ENCODE measurements at regions not wholly inside any gene's neighbourhood (a gene's known extent, or its start where the extent isn't known, plus 50 kb on each side); places are given as distances from the start of the nearest gene placed in this dataset.

- H3K36me3 ChIP-seq (ENCODE audit: control insufficient read depth, insufficient read depth, low read length) = no peaks in the 10 kb centered on the region
- no peak overlapping the region for H3K4me3 ChIP-seq (replicated peaks in 1 of 4; ENCODE audit: control extremely low read depth in 1 of 4, insufficient read depth in 1 of 4, low read depth in 3 of 4, low read length in 4 of 4)
- no peak overlapping the region for H3K4me2 ChIP-seq (ENCODE audit: extremely low read depth, insufficient read depth, low read length)
- H2AFZ ChIP-seq (ENCODE audit: low read length) = no peak overlapping the region
- no peak for DNase-seq (ENCODE audit: low read depth in 2 of 2)
- H3K9me3 ChIP-seq (ENCODE audit: control insufficient read depth, insufficient read depth, low read depth, low read length) = no peaks in the 10 kb centered on the region
- no peak overlapping the region for H3K27ac ChIP-seq (ENCODE audit: insufficient read depth, low read length)
- H3K9ac ChIP-seq (ENCODE audit: insufficient read depth, low read length) = no peak overlapping the region
- H3K4me1 ChIP-seq (ENCODE audit: control insufficient read depth, extremely low read depth, insufficient read depth, low read length) = no peaks in the 10 kb centered on the region
- H3K79me2 ChIP-seq (ENCODE audit: control insufficient read depth, insufficient read depth, low read length) = no peaks in the 10 kb centered on the region
- H4K20me1 ChIP-seq (ENCODE audit: control insufficient read depth, extremely low read depth, insufficient read depth, low read length) = no peaks in the 10 kb centered on the region
- TF ChIP-seq EZH2 (IDR thresholded peaks at IDR 0.05; ENCODE audit: low read length, missing control alignments) (no peak), CTCF (conservative IDR thresholded peaks at IDR 0.05 in 1 of 2, IDR thresholded peaks at IDR 0.05 in 1 of 2; ENCODE audit: low read depth in 1 of 2, low read length in 2 of 2) (no peak)
- H3K27me3 ChIP-seq (ENCODE audit: control insufficient read depth, insufficient read depth, low read length) = no peaks in the 10 kb centered on the region
Observed at GRCh38 chr5:158611581-158611980, 488.1 kb downstream of the EBF1 start.

- no peak overlapping the region for H3K9ac ChIP-seq (ENCODE audit: insufficient read depth, low read length)
Observed at GRCh38 chr5:158610051-158610415, 489.7 kb downstream of the EBF1 start.

GRCh38 chr5:158609333-158610050 lies 490.2 kb downstream of the EBF1 start:
- Histone ChIP-seq H3K27ac (ENCODE audit: insufficient read depth, low read length) (no peak overlapping the region), H3K27me3 (ENCODE audit: control insufficient read depth, insufficient read depth, low read length) (no peaks in the 10 kb centered on the region), H3K4me1 (ENCODE audit: control insufficient read depth, extremely low read depth, insufficient read depth, low read length) (no peaks in the 10 kb centered on the region), H3K9me3 (ENCODE audit: control insufficient read depth, insufficient read depth, low read depth, low read length) (no peaks in the 10 kb centered on the region), H2AFZ (ENCODE audit: low read length) (peak overlapping the region; percentile 32), H3K4me2 (ENCODE audit: extremely low read depth, insufficient read depth, low read length) (no peak overlapping the region), H3K79me2 (ENCODE audit: control insufficient read depth, insufficient read depth, low read length) (no peaks in the 10 kb centered on the region), H4K20me1 (ENCODE audit: control insufficient read depth, extremely low read depth, insufficient read depth, low read length) (no peaks in the 10 kb centered on the region), H3K9ac (ENCODE audit: insufficient read depth, low read length) (no peak overlapping the region), H3K4me3 (replicated peaks in 1 of 4; ENCODE audit: control extremely low read depth in 1 of 4, insufficient read depth in 1 of 4, low read depth in 3 of 4, low read length in 4 of 4) (no peak overlapping the region), H3K36me3 (ENCODE audit: control insufficient read depth, insufficient read depth, low read length) (no peaks in the 10 kb centered on the region)
- DNase-seq (ENCODE audit: low read depth in 2 of 2) = peak in 1 of 2 donors; percentile 73
- TF ChIP-seq EZH2 (IDR thresholded peaks at IDR 0.05; ENCODE audit: low read length, missing control alignments) = no peak
- TF ChIP-seq CTCF (conservative IDR thresholded peaks at IDR 0.05 in 1 of 2, IDR thresholded peaks at IDR 0.05 in 1 of 2; ENCODE audit: low read depth in 1 of 2, low read length in 2 of 2) = no peak

More at GRCh38 chr5:158610051-158610415, 489.7 kb downstream of the EBF1 start:
- TF ChIP-seq EZH2 (IDR thresholded peaks at IDR 0.05; ENCODE audit: low read length, missing control alignments) (no peak), CTCF (conservative IDR thresholded peaks at IDR 0.05 in 1 of 2, IDR thresholded peaks at IDR 0.05 in 1 of 2; ENCODE audit: low read depth in 1 of 2, low read length in 2 of 2) (no peak)
- Histone ChIP-seq H3K4me1 (ENCODE audit: control insufficient read depth, extremely low read depth, insufficient read depth, low read length) (no peaks in the 10 kb centered on the region), H3K36me3 (ENCODE audit: control insufficient read depth, insufficient read depth, low read length) (no peaks in the 10 kb centered on the region), H3K27ac (ENCODE audit: insufficient read depth, low read length) (no peak overlapping the region), H4K20me1 (ENCODE audit: control insufficient read depth, extremely low read depth, insufficient read depth, low read length) (no peaks in the 10 kb centered on the region), H3K9me3 (ENCODE audit: control insufficient read depth, insufficient read depth, low read depth, low read length) (no peaks in the 10 kb centered on the region), H3K4me3 (replicated peaks in 1 of 4; ENCODE audit: control extremely low read depth in 1 of 4, insufficient read depth in 1 of 4, low read depth in 3 of 4, low read length in 4 of 4) (no peak overlapping the region), H3K4me2 (ENCODE audit: extremely low read depth, insufficient read depth, low read length) (no peak overlapping the region), H2AFZ (ENCODE audit: low read length) (peak overlapping the region; percentile 32), H3K79me2 (ENCODE audit: control insufficient read depth, insufficient read depth, low read length) (no peaks in the 10 kb centered on the region), H3K27me3 (ENCODE audit: control insufficient read depth, insufficient read depth, low read length) (no peaks in the 10 kb centered on the region)
- no peak for DNase-seq (ENCODE audit: low read depth in 2 of 2)
